GM10266 (cell line): ENCODE measurements at regions not wholly inside any gene's neighbourhood (a gene's known extent, or its start where the extent isn't known, plus 50 kb on each side); places are given as distances from the start of the nearest gene placed in this dataset.

Source experiments
- DNase-seq: peaks from one replicate; pipeline ENCODE4 v3.0.0; 2012; ENCODE audit errors: extremely low spot score
- CTCF ChIP-seq: IDR thresholded peaks from 2 replicates; pipeline ENCODE4 v1.5.1; 2012; ENCODE audit warnings: mild to moderate bottlenecking, low read depth; ENCODE audit not compliant: control insufficient read depth, insufficient read depth; ENCODE audit errors: missing control alignments

- DNase-seq = no peak
- TF ChIP-seq CTCF = no peak
Measured at GRCh38 chr15:87527875-87528274, 728.7 kb downstream of the NTRK3 start.

DNA sequence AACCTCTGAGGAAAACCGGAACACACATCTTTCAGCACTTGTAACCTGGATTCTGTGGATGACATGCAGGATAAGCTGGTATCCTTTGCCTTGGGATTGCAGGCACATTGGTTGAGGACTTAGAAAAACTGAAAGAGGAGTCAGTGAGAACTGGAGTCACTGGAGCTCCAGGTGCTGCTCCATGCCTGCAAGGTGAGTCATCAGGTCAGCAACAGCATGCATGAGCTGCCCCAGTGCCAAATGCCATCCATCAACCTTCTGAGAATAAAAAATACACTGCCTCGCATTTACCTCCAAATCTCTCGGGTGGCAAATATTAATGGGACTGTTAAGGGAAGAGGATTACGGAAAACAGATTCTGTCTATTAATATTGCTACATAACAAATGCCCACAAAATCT, 729.1 kb downstream of the NTRK3 start:
- no peak for TF ChIP-seq CTCF
- DNase-seq = no peak

GRCh38 chr15:87523516-87523915, 733.0 kb downstream of the NTRK3 start:
- TF ChIP-seq CTCF = no peak
- no peak for DNase-seq

DNA sequence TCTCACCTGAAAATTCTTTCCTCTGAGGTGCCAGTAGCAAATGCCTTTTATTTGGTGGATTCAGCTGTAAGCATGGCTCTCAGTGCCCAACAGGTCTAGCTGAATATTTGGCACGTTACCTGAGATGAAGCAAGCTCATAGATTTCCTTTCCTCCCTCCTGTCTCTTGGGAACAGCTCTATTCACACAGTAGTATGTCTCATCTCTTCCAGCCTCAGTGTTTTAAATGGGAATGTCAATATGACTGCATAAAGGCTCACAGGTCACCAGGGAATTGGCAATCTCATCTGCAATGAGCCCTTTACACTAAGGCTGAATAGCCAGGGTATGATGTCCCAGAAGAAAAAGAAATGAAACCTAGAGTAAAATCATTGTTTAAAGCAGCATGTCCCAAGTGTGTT, 733.5 kb downstream of the NTRK3 start:
- TF ChIP-seq CTCF = no peak
- no peak for DNase-seq

DNA sequence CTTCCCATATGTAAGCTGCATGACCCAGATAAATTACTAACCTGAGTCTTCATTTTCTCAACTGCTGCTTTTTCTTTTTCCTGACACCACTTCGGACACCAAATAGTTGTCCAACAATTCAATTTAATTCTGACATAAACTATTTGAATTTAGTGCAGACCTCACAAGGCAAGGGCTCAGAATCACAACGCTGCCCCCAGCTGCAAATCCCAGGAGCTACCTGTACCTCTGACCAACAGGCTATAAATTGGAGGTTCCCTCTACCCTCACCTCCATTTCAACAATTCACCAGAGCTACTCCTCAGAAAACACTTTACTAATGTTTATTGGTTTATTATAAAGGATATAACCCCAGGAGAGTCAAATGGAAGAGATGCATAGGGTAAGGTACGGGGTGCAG, 737.6 kb downstream of the NTRK3 start:
- TF ChIP-seq CTCF = no peak
- DNase-seq = no peak

GRCh38 chr15:87508086-87508485, 748.5 kb downstream of the NTRK3 start:
- TF ChIP-seq CTCF = no peak
- no peak for DNase-seq

DNA sequence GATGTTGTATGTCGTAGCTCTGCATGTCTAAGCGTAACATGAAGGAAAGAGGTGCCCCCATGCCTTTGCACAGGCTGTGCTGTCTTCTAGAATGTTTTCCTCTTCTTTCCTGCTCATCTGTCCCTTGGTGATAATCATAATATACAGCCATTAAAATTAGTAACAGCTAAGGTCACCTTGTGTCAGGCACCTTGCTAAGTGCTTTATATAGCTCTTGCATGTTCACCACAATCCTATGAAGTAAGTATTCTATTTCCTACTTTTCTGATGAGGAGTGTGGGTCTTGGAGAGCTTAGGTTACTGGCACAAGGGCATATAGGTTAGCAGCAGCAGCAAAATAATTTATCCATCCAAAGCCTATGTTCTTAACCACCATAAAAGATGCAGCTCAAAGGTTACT, 754.4 kb downstream of the NTRK3 start:
- no peak for DNase-seq
- TF ChIP-seq CTCF = no peak

DNA sequence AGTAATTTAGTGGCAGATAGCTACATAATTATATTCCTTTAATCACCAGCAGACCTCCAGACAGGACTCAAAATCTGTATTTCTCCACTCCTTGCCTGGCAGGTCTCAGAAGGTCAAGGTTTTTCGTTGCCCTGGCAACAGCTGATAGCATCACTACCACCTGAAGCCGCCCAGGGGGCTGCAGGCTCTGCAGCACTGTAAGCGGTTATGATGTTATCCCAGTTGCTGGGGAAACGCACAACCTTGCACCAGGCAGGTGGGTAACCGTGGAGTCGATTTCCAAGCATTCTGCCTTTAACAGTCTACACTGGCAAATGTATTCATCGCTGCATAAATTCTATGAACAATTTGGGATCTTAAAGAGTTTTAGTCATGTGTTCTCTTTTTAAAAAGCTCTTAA, 756.3 kb downstream of the NTRK3 start:
- no peak for TF ChIP-seq CTCF
- no peak for DNase-seq
